Retinal pigment epithelial cell (primary cell): ENCODE measurements at regions not wholly inside any gene's neighbourhood (a gene's known extent, or its start where the extent isn't known, plus 50 kb on each side); places are given as distances from the start of the nearest gene placed in this dataset.

Source experiments
- DNase-seq: peaks from one replicate; pipeline ENCODE4 v3.0.0-alpha.2; 2010; ENCODE audit warnings: low read depth
- H3K4me3 ChIP-seq: 2 replicates; pipeline ENCODE4 v1.5.1; 2011; ENCODE audit warnings: mild to moderate bottlenecking, low read length, control low read depth, moderate library complexity
- TF ChIP-seq, protein P1 (sequence below): conservative IDR thresholded peaks from 2 replicates; pipeline ENCODE4 v1.5.1; 2011; ENCODE audit warnings: low read depth, low read length, control low read depth, inconsistent platforms

DNA sequence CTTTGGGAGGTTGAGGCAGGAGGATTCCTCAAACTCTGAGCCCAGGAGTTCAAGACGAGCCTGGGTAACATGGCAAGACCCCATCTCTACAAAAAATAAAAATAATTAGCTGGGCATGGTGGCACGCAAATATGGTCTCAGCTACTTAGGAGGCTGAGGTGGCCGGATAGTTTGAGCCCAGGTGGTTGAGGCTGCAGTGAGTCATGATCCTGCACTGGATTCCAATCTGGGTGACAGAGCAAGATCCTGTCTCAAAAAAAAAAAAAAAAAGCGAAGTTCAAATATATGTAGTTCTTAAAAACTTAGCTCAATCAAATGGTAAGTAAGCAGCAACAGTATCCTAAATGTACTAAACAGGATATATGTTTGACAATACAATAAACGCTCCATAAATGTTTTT is 85.5 kb upstream of the SSTR1 start:
- DNase-seq: no peak
- no peak overlapping the region for H3K4me3 ChIP-seq

DNA sequence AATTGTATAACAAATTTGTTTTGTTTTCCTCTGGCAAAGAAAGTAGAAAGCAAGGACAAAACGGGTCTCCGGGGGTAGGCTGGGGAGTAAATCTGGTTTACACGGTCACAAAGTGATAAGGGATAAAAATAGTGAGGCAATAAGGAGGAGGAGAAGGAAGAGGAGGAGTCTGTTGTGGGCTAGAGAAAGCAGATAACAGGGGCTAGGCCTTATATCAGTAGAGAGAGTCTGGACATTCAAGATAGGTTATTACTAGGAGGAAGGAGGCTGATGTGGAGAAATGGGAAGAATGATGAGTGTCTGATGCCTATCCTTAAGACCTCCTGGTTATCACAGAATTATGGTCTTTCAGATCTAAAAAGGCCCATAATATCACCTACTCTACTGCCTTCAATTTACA is 83.2 kb upstream of the SSTR1 start:
- DNase-seq: no peak
- TF ChIP-seq, protein P1, sequence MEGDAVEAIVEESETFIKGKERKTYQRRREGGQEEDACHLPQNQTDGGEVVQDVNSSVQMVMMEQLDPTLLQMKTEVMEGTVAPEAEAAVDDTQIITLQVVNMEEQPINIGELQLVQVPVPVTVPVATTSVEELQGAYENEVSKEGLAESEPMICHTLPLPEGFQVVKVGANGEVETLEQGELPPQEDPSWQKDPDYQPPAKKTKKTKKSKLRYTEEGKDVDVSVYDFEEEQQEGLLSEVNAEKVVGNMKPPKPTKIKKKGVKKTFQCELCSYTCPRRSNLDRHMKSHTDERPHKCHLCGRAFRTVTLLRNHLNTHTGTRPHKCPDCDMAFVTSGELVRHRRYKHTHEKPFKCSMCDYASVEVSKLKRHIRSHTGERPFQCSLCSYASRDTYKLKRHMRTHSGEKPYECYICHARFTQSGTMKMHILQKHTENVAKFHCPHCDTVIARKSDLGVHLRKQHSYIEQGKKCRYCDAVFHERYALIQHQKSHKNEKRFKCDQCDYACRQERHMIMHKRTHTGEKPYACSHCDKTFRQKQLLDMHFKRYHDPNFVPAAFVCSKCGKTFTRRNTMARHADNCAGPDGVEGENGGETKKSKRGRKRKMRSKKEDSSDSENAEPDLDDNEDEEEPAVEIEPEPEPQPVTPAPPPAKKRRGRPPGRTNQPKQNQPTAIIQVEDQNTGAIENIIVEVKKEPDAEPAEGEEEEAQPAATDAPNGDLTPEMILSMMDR: no peak
- H3K4me3 ChIP-seq: no peak overlapping the region

More for the DNA sequence above, 85.5 kb upstream of the SSTR1 start:
- TF ChIP-seq, protein P1: no peak

DNA sequence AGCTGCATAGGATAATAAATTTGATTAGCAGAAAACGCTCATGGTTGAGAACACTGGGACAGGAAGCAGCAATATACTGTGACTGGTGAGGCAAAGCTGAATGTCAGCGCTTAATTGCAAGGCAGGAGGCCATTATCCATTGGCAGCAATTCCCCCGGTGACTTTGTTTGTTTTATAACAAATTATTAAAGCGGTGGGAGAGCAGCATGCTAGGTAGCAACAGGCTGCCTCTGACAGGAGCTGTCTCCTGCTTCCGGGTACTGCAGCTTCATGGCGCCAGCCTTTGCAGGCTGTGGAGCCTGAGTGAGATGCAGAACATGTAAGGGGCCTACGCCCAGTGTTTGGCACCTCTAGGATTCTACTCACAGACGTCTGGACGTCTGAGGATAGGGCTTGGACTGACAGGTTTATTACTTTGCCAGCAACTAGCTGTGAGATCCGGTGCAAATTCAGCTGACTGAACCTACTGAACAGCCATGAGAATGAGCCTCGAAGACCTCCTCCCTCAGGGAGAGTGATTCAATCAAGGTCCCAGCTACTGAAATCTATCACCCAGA is 82.1 kb upstream of the SSTR1 start:
- H3K4me3 ChIP-seq: no peak overlapping the region
- TF ChIP-seq, protein P1: no peak
- DNase-seq: no peak

DNA sequence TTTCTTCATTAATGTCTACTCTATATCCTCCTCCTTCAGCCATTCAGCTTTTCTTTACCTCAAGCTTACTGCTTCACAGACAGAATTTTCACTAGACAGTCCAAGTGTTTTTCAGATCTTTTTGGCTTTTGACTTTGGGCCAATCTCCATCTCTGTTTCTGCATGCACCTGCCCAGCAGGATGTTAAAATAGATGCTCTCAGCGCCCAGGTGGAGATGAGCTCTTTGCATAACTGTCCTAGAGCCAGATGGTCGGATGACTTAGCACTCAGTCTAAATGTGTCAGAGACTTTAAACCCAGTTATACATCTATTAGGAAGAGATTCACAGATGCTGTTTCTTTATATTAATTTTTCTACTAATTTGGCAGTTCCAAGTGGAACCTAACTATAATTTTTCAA is 80.3 kb upstream of the SSTR1 start:
- TF ChIP-seq, protein P1: no peak
- no peak for DNase-seq
- no peak overlapping the region for H3K4me3 ChIP-seq

DNA sequence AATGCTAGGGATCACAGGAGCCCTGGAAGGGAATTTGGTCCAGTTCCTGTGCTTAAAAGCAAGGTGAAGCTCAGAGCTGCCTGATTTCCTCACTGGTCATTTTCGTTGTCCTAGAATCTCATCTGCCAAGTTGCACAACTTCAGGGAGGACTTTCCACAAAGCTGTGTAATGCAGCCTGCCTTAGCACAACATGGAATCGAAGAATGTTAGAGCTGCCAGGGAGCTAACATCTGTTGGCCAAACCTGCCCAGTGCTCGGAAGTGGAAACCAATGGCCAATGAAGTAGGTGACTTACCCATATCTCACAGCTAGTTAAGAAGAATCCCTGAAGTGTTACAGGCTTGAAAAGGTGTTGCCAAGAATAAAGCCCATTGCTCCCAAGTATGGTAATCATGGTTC is 79.9 kb upstream of the SSTR1 start:
- H3K4me3 ChIP-seq: no peak overlapping the region
- no peak for DNase-seq
- TF ChIP-seq, protein P1: no peak

DNA sequence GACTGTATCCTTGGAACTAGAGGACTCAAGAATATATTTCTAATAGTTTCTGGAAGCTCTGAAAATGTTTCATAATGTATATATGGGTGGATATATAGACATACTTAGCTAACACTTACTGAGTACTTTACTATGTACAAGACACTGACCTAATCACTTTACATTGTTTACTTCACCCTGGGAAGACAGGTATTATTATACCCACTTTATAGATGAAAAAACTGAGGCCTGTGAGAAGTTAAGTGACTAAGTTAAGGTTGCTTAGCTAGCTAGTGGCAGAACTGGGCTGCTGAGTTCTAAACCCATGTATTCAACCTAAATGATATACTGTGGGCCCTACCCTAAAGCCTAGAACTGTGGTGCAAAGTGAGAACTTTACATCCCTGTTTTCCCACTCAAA is 79.1 kb upstream of the SSTR1 start:
- DNase-seq: no peak
- H3K4me3 ChIP-seq: no peak overlapping the region
- TF ChIP-seq, protein P1: no peak

DNA sequence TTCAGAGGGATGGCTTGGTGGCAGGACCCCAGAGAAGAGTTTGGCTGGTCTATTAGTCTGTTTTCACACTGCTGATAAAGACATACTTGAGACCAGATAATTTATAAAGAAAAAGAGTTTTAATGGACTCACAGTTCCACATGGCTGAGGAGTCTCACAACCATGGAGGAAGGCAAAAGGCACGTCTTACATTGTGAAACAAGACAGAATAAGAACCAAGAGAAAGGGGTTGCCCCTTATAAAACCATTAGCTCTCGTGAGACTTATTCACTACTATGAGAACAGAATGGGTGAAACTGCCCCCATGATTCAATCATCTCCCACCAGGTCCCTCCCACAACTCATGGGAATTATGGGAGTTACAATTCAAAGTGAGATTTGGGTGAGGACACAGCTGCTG is 78.5 kb upstream of the SSTR1 start:
- H3K4me3 ChIP-seq: no peak overlapping the region
- TF ChIP-seq, protein P1: no peak
- no peak for DNase-seq
